Adrenal gland (tissue), 5 donors: ENCODE measurements at regions not wholly inside any gene's neighbourhood (a gene's known extent, or its start where the extent isn't known, plus 50 kb on each side); places are given as distances from the start of the nearest gene placed in this dataset.

Experiments
- POLR2A ChIP-seq, 2 donors: fragments of 450-650 bp; IDR thresholded peaks; one replicate each; pipeline ENCODE4 v1.6.1; 2017; ENCODE audit warnings: antibody characterized with exemption in 2 of 2, mild to moderate bottlenecking in 2 of 2, moderate library complexity in 1 of 2
- TF ChIP-seq, protein P1 (sequence below), 6 experiments: fragments of 450-650 bp in 4 of 6; fragments of 200-600 bp in 2 of 6; sonication (generic) in 1 of 6; IDR thresholded peaks; 1 replicate in 5 of 6; 2 replicates in 1 of 6; pipeline versions ENCODE4 v1.5.1 to v1.8.0; 2016 to 2021; ENCODE audit warnings: antibody characterized with exemption in 6 of 6, mild to moderate bottlenecking in 2 of 6, moderate library complexity in 1 of 6
- donor health status: DM: no; HTN: no; CAD: no.

DNA sequence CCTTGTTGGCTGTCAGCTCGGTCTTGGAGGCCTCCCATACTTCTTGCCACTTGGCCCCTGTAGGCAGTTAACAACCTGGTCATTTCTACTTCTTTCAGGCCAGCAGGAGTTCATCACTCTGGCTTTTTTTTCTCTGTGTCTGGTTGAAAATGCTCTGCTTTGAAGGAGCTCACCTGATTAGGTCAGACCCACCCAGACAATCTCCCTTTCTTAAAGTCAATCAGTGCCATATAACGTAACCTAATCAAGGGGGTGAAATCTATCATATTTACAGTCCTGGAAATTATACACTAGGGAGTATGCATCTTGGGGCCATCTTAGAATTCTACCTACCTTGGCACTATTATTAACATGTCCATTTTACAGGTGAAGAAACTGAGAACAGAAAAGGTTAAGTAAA, 155.4 kb downstream of the SREK1 start:
- TF ChIP-seq, protein P1, sequence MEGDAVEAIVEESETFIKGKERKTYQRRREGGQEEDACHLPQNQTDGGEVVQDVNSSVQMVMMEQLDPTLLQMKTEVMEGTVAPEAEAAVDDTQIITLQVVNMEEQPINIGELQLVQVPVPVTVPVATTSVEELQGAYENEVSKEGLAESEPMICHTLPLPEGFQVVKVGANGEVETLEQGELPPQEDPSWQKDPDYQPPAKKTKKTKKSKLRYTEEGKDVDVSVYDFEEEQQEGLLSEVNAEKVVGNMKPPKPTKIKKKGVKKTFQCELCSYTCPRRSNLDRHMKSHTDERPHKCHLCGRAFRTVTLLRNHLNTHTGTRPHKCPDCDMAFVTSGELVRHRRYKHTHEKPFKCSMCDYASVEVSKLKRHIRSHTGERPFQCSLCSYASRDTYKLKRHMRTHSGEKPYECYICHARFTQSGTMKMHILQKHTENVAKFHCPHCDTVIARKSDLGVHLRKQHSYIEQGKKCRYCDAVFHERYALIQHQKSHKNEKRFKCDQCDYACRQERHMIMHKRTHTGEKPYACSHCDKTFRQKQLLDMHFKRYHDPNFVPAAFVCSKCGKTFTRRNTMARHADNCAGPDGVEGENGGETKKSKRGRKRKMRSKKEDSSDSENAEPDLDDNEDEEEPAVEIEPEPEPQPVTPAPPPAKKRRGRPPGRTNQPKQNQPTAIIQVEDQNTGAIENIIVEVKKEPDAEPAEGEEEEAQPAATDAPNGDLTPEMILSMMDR (IDR thresholded peaks at IDR 0.05) = no peak
- no peak for TF ChIP-seq POLR2A (IDR thresholded peaks at IDR 0.05)
